ENCODE measurements at regions not wholly inside any gene's neighbourhood (a gene's known extent, or its start where the extent isn't known, plus 50 kb on each side); places are given as distances from the start of the nearest gene placed in this dataset.

GRCh38 chr7:54859545-54859944 is 100.5 kb upstream of the SEC61G start:
- no peak for DNase-seq (ENCODE audit: low read depth)
- TF ChIP-seq CTCF (IDR thresholded peaks at IDR 0.05; ENCODE audit: insufficient read depth, low read depth, low read length, missing control alignments): no peak
- no peak overlapping the region for H3K4me3 ChIP-seq (ENCODE audit: low read length)

GRCh38 chr7:54860003-54860775 is 101.2 kb upstream of the SEC61G start:
- H3K4me3 ChIP-seq (ENCODE audit: low read length): no peak overlapping the region
- no peak for TF ChIP-seq CTCF (IDR thresholded peaks at IDR 0.05; ENCODE audit: insufficient read depth, low read depth, low read length, missing control alignments)
- peak; percentile 38 for DNase-seq (ENCODE audit: low read depth)

GRCh38 chr7:54860843-54861242 is 101.8 kb upstream of the SEC61G start:
- no peak for DNase-seq (ENCODE audit: low read depth)
- H3K4me3 ChIP-seq (ENCODE audit: low read length): no peak overlapping the region
- no peak for TF ChIP-seq CTCF (IDR thresholded peaks at IDR 0.05; ENCODE audit: insufficient read depth, low read depth, low read length, missing control alignments)

GRCh38 chr7:54864663-54865062 is 105.7 kb upstream of the SEC61G start:
- no peak for TF ChIP-seq CTCF (IDR thresholded peaks at IDR 0.05; ENCODE audit: insufficient read depth, low read depth, low read length, missing control alignments)
- DNase-seq (ENCODE audit: low read depth): no peak
- no peak overlapping the region for H3K4me3 ChIP-seq (ENCODE audit: low read length)

- no peak for DNase-seq (ENCODE audit: low read depth)
Measured at GRCh38 chr7:54869523-54869922, 110.5 kb upstream of the SEC61G start.

GRCh38 chr7:54874804-54875203 is 115.8 kb upstream of the SEC61G start:
- no peak for TF ChIP-seq CTCF (IDR thresholded peaks at IDR 0.05; ENCODE audit: insufficient read depth, low read depth, low read length, missing control alignments)
- H3K4me3 ChIP-seq (ENCODE audit: low read length): no peak overlapping the region
- peak; percentile 33 for DNase-seq (ENCODE audit: low read depth)

More at GRCh38 chr7:54869523-54869922, 110.5 kb upstream of the SEC61G start:
- TF ChIP-seq CTCF (IDR thresholded peaks at IDR 0.05; ENCODE audit: insufficient read depth, low read depth, low read length, missing control alignments): no peak
- H3K4me3 ChIP-seq (ENCODE audit: low read length): no peak overlapping the region

GRCh38 chr7:54877683-54878082 is 118.7 kb upstream of the SEC61G start:
- no peak overlapping the region for H3K4me3 ChIP-seq (ENCODE audit: low read length)
- peak; percentile 51 for TF ChIP-seq CTCF (IDR thresholded peaks at IDR 0.05; ENCODE audit: insufficient read depth, low read depth, low read length, missing control alignments)

More at GRCh38 chr7:54877683-54878082, 118.7 kb upstream of the SEC61G start:
- DNase-seq (ENCODE audit: low read depth): peak; percentile 55

All from epithelial cell of esophagus (primary cell).